Prostate gland (tissue), 2 donors: ENCODE measurements at regions not wholly inside any gene's neighbourhood (a gene's known extent, or its start where the extent isn't known, plus 50 kb on each side); places are given as distances from the start of the nearest gene placed in this dataset.

Source experiments
- DNase-seq: peaks from one replicate; pipeline ENCODE4 v3.0.0-alpha.2; 2019; ENCODE audit warnings: low spot score
- H3K27ac ChIP-seq, 2 donors: fragments of 200-600 bp; sonication (generic); 2 replicates each; pipeline ENCODE4 v1.5.1; 2017 to 2019
- H3K27me3 ChIP-seq: fragments of 200-600 bp; sonication (generic); replicated peaks from 2 replicates; pipeline ENCODE4 v1.5.1; 2019; ENCODE audit not compliant: insufficient read depth
- H3K36me3 ChIP-seq, 2 donors: fragments of 200-600 bp; sonication (generic); 1 replicate in 1 of 2; 2 replicates in 1 of 2; pipeline versions ENCODE4 v1.5.1 to v1.8.1; 2017 to 2019
- H3K4me1 ChIP-seq: fragments of 200-600 bp; sonication (generic); replicated peaks from 2 replicates; pipeline ENCODE4 v1.5.1; 2019
- H3K4me3 ChIP-seq, 2 donors: fragments of 200-600 bp; sonication (generic); 2 replicates each; pipeline ENCODE4 v1.5.1; 2017 to 2019
- H3K9me3 ChIP-seq: fragments of 200-600 bp; sonication (generic); 2 replicates; pipeline ENCODE4 v1.5.1; 2017
- POLR2A ChIP-seq: fragments of 450-650 bp; IDR thresholded peaks from one replicate; pipeline ENCODE4 v1.6.1; 2016; ENCODE audit warnings: antibody characterized with exemption, mild to moderate bottlenecking
- POLR2AphosphoS5 ChIP-seq: sonication (generic); formaldehyde crosslinking; IDR thresholded peaks from one replicate; pipeline ENCODE4 v1.6.1; 2017; ENCODE audit warnings: antibody characterized with exemption
- WGBS: methylation state at CpG from one replicate; pipeline ENCODE4 v1.1.5; 2018; 5-methylcytosine and 5-hydroxymethylcytosine counted together
- intact Hi-C: fragments of 100-400 bp; cut with DNase I; formaldehyde crosslinking; loops from one replicate; pipeline ENCODE4 v1.14.2; 2022
- TF ChIP-seq, protein P1 (sequence below), 4 experiments: fragments of 200-600 bp in 2 of 4; fragments of 450-650 bp in 2 of 4; sonication (generic) in 2 of 4; IDR thresholded peaks; 1 replicate in 3 of 4; 2 replicates in 1 of 4; pipeline ENCODE4 v1.5.1; 2016 to 2019; ENCODE audit warnings: antibody characterized with exemption in 4 of 4, mild to moderate bottlenecking in 2 of 4, moderate library complexity in 2 of 4

DNA sequence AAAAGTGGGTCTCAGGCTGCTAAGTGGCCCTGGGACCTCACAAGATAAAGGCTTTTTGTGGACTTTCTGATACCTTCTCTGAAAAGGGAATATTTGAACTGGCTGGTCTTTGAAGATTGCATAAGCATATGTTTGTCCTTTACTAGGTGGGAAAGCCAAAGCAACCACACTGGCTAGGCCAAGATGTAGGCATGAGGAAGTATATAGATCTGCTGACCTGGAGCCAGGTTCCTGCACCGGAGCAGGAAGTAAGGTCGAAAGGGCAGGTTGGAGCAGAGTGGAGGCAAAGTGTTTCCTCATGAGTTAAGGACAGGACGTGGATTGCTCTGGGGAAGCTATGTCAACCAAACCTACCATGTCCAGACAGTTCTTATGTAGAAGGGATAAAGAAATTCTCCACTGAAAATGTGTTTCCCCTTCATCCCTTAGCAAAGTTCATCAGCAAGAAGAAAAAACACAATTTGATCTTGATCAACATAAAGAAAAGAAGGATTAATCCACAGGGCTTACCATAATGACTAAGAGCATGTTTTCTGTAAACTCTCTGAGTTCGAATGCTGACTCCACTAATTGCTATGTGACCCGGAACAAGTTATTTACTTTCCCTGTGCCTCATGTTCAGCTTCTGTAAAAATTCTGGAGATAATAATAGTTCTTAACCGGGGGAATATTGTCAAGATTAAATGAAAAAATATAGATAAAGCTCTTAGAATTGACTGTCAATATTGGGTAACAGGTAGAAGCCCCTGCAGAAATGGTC lies 156.1 kb upstream of the SRD5A2 start:
- no peak overlapping the region for H3K4me3 ChIP-seq
- WGBS = 67% methylated on average over 6 of the region's 6 CpGs
- TF ChIP-seq POLR2AphosphoS5 = peak; percentile 25
- TF ChIP-seq POLR2A = no peak
- TF ChIP-seq, protein P1, sequence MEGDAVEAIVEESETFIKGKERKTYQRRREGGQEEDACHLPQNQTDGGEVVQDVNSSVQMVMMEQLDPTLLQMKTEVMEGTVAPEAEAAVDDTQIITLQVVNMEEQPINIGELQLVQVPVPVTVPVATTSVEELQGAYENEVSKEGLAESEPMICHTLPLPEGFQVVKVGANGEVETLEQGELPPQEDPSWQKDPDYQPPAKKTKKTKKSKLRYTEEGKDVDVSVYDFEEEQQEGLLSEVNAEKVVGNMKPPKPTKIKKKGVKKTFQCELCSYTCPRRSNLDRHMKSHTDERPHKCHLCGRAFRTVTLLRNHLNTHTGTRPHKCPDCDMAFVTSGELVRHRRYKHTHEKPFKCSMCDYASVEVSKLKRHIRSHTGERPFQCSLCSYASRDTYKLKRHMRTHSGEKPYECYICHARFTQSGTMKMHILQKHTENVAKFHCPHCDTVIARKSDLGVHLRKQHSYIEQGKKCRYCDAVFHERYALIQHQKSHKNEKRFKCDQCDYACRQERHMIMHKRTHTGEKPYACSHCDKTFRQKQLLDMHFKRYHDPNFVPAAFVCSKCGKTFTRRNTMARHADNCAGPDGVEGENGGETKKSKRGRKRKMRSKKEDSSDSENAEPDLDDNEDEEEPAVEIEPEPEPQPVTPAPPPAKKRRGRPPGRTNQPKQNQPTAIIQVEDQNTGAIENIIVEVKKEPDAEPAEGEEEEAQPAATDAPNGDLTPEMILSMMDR (IDR thresholded peaks at IDR 0.05) = no peak
- H3K27me3 ChIP-seq = no peaks in the 10 kb centered on the region
- H3K27ac ChIP-seq = no peak overlapping the region
- no peaks in the 10 kb centered on the region for H3K36me3 ChIP-seq
- intact Hi-C loops = no loop called here
- no peaks in the 10 kb centered on the region for H3K4me1 ChIP-seq
- peak; percentile 29 for DNase-seq
- H3K9me3 ChIP-seq = no peaks in the 10 kb centered on the region

DNA sequence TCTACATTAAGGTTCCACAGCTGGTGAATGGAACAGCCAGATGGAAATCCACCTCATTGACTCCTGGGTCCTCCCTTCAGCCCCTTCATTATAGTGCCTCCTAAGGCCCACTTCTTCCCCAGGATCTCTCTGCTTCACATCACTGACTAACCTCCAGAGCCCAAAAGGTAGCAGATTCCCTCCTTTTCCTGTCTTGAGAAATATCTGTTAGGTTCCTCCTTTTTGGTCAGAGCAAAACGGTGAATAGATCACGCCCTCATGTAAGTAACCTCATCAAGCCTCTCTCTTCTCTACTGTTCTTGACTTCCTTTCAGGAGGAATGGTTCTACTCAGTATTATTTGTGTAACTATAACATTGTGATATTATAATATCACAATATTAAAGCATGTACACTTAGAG lies 155.0 kb upstream of the SRD5A2 start:
- intact Hi-C loops = no loop called here
- Histone ChIP-seq H3K9me3 (no peaks in the 10 kb centered on the region), H3K4me3 (no peak overlapping the region), H3K27ac (no peak overlapping the region), H3K4me1 (no peaks in the 10 kb centered on the region), H3K27me3 (no peaks in the 10 kb centered on the region), H3K36me3 (no peaks in the 10 kb centered on the region)
- TF ChIP-seq, protein P1 (IDR thresholded peaks at IDR 0.05) = no peak
- TF ChIP-seq POLR2A (no peak), POLR2AphosphoS5 (no peak)
- WGBS = 92% methylated on average over 2 of the region's 2 CpGs
- no peak for DNase-seq

DNA sequence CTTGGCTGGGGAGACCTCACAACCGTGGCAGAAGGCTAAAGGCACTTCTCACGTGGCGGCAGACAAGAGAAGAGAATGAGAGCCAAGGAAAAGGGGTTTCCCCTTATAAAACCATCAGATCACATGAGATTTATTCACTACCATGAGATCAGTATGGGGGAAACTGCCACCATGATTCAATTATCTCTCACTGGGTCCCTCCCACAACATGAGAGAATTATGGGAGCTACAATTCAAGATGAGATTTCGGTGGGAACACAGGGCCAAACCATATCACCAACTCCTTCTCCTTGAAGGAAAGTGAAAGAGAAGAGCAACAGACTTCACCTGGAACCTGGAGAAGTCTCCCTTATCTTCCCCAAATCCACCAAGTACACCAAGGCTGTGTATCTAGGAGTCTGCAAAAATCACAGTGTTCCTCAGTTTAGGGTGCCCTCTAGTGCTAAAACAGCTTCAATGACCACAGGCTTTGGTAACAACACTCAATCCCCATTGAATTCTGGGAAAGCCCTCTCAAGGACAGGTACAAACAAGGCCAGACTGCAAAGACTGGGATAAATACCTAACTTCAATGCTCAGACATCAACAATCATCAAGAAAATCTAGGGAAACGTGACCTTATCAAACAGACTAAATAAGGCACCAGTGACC lies 148.8 kb upstream of the SRD5A2 start:
- H3K4me1 ChIP-seq = no peaks in the 10 kb centered on the region
- no peak overlapping the region for H3K4me3 ChIP-seq
- H3K27ac ChIP-seq = no peak overlapping the region
- H3K36me3 ChIP-seq = no peaks in the 10 kb centered on the region
- no peak for DNase-seq
- intact Hi-C loops = no loop called here
- H3K27me3 ChIP-seq = no peaks in the 10 kb centered on the region
- WGBS = 82% methylated on average over 5 of the region's 5 CpGs
- TF ChIP-seq, protein P1 (IDR thresholded peaks at IDR 0.05) = peak in 2 of 4 experiments; percentile 8 to 11
- no peak for TF ChIP-seq POLR2AphosphoS5
- no peaks in the 10 kb centered on the region for H3K9me3 ChIP-seq

DNA sequence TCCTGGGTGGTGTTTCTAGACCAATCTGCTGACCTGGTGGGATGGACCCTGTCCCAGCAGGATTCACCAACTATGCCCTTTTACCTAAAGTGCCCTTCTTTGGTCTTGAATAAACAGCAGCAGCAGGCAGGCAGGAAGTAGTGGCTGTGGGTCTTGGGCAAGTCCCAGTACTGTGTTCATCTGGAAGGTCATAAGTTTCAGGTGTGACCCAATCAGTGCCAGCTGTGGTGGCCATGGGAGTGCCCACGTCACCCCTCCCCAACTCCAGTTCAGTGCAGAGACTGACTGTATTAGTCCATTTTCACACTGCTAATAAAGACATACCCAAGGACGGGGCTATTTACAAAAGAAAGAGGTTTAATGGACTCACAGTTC lies 148.3 kb upstream of the SRD5A2 start:
- WGBS = 83% methylated on average over 2 of the region's 2 CpGs
- TF ChIP-seq, protein P1 (IDR thresholded peaks at IDR 0.05) = no peak
- H3K4me1 ChIP-seq = no peaks in the 10 kb centered on the region
- intact Hi-C loops = no loop called here
- no peak overlapping the region for H3K27ac ChIP-seq
- no peaks in the 10 kb centered on the region for H3K36me3 ChIP-seq
- no peaks in the 10 kb centered on the region for H3K27me3 ChIP-seq
- DNase-seq = no peak
- no peaks in the 10 kb centered on the region for H3K9me3 ChIP-seq
- no peak overlapping the region for H3K4me3 ChIP-seq
